IPS DF 6.9 (cell line): ENCODE measurements at regions not wholly inside any gene's neighbourhood (a gene's known extent, or its start where the extent isn't known, plus 50 kb on each side); places are given as distances from the start of the nearest gene placed in this dataset.

Experiments used
- DNase-seq: peaks from one replicate; pipeline ENCODE4 v3.0.0-alpha.2; 2013; ENCODE audit warnings: low read depth, low spot score
- H3K27ac ChIP-seq: one replicate; pipeline ENCODE4 v1.5.1; 2013; ENCODE audit warnings: low read length, control low read depth
- H3K27me3 ChIP-seq: 2 replicates; pipeline ENCODE4 v1.6.1; 2013; ENCODE audit warnings: mild to moderate bottlenecking, low read length; ENCODE audit not compliant: control insufficient read depth, insufficient read depth
- H3K36me3 ChIP-seq: 2 replicates; pipeline ENCODE4 v1.6.1; 2013; ENCODE audit warnings: low read length; ENCODE audit not compliant: control insufficient read depth, insufficient read depth
- H3K4me1 ChIP-seq: 2 replicates; pipeline ENCODE4 v1.6.1; 2013; ENCODE audit warnings: low read length; ENCODE audit not compliant: control insufficient read depth, insufficient read depth
- H3K4me3 ChIP-seq: 2 replicates; pipeline ENCODE4 v1.5.1; 2013; ENCODE audit warnings: mild to moderate bottlenecking, low read length
- H3K9me3 ChIP-seq: 2 replicates; pipeline ENCODE4 v1.6.1; 2013; ENCODE audit warnings: low read length, inconsistent platforms; ENCODE audit not compliant: control insufficient read depth, insufficient read depth
- WGBS: extraction: QIAGEN DNeasy Blood & Tissue Kit; methylation state at CpG from one replicate; pipeline ENCODE4 v1.1.7; 2013; ENCODE audit warnings: mixed read lengths, missing lambda C conversion rate; ENCODE audit not compliant: insufficient read length, insufficient coverage; 5-methylcytosine and 5-hydroxymethylcytosine counted together

DNA sequence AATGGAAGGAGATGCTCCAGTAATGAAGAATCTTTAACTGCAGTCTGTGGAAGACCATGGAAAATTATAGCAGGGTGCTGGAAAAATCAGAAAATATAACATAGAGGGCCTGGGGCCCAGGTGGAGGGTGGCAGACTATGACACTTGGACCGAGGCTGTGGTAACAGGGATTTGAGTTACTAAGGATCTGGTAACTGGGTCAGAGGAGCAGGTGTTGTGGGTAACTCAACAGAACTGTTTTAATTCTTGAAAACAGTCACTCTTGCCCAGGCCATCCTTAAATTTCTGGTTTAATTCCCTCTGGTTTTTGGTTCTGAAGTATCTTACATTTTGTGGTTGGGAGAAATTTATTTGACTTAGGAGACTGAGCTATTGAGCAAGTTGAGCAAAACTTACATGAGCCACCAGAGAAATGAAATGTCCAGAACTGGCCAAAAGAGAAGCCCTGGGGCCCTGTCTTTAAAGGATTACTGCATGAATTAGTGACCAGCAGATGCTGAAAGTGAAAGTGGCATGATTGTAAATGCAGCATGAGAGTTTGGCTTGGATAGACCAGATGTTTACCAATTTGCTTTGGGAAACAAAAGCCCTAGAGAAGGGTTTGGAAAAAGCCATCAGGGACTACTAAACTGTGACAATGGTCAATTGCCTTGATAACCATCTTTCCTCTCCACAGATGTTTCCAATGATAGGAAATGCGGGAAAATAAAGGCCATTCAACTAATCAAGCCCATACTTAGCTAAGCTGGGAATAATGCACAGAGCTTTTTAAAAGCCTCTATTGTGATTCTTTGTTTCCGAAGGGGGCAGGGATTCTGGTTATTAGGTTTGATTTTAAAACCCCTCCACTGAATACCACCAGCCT, 374.9 kb upstream of the TGFBR2 start:
- Histone ChIP-seq H3K4me1 (no peaks in the 10 kb centered on the region; the same call in 1 of the 2 replicates), H3K9me3 (no peaks in the 10 kb centered on the region), H3K36me3 (no peaks in the 10 kb centered on the region), H3K27ac (no peak overlapping the region), H3K27me3 (no peaks in the 10 kb centered on the region), H3K4me3 (no peak overlapping the region)
- DNase-seq: no peak
- WGBS: no CpG with 5 or more reads among the region's 3 CpGs

DNA sequence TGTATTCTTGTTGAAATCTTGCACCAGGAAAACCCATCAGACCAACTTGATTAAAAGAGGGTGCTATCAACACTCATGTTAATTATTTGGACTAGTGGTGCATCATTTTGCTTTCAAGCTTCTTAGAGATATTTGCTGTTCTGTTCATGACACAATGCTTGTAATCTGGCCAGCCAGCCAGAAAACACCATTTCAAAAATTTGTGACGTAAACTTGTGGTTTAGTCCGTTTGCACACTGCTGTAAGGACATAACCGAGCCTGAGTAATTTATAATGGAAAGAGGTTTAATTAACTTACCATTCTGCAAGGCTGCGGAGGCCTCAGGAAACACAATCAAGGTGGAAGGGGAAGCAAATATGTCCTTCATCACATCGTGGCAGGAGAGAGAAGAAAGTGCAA, 374.3 kb upstream of the TGFBR2 start:
- Histone ChIP-seq H3K4me3 (no peak overlapping the region), H3K36me3 (no peaks in the 10 kb centered on the region), H3K4me1 (no peaks in the 10 kb centered on the region; the same call in 1 of the 2 replicates), H3K27ac (no peak overlapping the region), H3K9me3 (no peaks in the 10 kb centered on the region), H3K27me3 (no peaks in the 10 kb centered on the region)
- no peak for DNase-seq
- no CpG with 5 or more reads among the region's 5 CpGs for WGBS

DNA sequence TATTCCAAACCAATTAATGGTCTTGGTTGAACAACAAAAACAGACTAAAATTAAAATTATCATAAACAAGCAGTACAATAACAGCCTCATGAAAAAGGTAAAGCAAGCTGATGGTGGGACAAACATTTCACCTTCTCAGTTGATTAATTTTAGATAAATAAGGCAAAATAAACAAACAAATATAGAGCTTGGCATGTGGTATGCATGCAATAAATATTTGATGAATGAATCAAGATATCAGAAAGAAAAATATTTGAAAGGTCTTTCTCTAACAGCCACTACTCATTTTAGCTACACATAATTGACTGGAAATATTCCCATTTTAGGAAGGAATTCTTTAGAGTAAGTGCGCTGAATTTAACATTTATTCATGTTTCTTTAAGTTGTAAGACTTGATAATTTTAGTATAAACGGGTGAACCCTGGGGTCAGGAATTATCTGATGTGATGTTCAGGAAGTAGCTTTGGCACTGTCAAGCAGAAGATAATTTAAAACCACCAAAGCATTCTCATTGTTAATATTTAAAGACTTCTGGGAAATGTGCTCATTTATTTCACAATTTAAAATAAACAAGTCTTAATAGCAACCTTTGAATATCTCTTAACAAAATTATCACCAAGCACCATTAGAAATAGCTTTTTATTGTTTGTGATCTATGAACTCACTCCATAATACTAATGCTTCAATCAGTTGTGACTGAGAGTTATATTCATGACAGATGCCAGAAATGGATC, 372.3 kb upstream of the TGFBR2 start:
- no CpG with 5 or more reads among the region's 2 CpGs for WGBS
- H3K27me3 ChIP-seq: no peaks in the 10 kb centered on the region

DNA sequence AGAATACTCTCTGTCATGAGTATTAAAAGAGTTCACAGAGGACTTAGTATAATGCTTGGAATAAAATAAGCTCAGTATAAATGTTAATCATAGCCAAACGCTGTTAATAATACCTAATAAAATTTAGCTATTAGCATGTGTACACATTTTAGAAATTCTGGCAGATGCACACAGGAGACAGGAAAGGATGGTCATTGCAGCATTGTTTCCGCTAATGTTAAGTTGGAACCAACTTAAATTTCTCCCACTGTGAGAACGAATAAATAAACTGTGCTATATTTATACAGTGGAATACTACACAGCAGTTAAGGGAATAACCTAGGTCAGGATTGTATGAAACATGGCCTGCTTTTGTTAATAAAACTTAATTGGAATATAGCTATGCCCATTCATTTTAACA, 370.4 kb upstream of the TGFBR2 start:
- Histone ChIP-seq H3K36me3 (no peaks in the 10 kb centered on the region), H3K27me3 (no peaks in the 10 kb centered on the region), H3K27ac (no peak overlapping the region), H3K4me3 (no peak overlapping the region), H3K4me1 (no peaks in the 10 kb centered on the region; the same call in 1 of the 2 replicates), H3K9me3 (no peaks in the 10 kb centered on the region)
- no peak for DNase-seq
- no CpG with 5 or more reads among the region's 3 CpGs for WGBS

More for the DNA sequence above, 372.3 kb upstream of the TGFBR2 start:
- Histone ChIP-seq H3K36me3 (no peaks in the 10 kb centered on the region), H3K4me3 (no peak overlapping the region), H3K9me3 (no peaks in the 10 kb centered on the region), H3K4me1 (no peaks in the 10 kb centered on the region; the same call in 1 of the 2 replicates), H3K27ac (no peak overlapping the region)
- no peak for DNase-seq

DNA sequence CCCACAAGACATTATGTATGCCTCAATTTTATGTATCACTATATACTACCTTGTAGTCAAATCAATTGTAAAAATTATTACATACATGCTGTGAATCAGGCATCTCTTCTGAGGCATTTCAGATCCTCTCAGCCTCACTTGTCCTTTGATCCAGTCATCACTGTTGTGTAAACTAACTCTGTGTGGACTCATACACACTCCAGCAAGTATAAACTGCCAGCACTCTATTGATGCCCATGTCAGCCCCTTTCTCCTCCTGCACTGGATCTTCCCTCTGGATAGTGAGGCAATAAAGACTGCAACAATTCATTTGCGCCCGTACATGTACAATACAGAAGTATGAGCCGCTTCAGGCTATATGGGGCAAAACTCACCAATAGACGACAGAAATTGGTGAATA, 364.7 kb upstream of the TGFBR2 start:
- no peak overlapping the region for H3K27ac ChIP-seq
- no CpG with 5 or more reads among the region's 4 CpGs for WGBS

DNA sequence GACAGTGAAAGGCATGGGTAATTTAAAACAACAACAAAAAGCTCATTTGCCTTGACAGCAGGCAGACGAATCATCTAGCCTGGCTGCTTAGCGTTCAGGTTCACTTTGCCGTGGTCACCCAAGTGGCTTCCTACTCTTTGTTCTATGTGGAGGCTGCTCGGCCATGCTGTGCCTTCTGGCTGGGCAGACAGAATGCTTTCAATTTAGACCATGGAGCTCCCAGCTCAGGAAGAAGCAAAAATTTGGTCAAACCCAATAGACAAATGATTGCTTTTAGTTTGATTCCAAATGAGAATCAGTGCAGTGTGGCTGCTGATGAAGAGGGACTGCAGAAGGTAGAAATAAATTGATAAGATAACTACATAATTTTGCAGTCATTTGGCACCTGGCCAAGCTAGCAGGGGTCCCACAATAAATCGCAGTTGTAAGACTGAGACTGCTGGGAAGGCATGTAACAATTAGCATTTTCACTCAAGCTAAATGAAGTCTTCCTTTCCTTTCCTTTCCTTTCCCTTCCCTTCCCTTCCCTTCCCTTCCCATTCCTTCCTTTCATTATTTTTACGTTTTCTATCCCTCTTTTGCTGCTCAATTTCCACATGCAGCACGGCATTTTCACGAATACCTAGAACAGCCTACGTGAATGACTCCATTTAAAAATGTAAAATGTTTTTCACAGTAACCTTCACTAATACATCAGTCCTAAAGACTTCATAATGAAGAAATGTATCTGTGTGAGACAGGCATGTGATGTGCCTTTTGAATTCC, 360.4 kb upstream of the TGFBR2 start:
- no peak for DNase-seq
- WGBS: 100% methylated on average over 3 of the region's 9 CpGs
- no peaks in the 10 kb centered on the region for H3K27me3 ChIP-seq
- H3K4me3 ChIP-seq: no peak overlapping the region
- H3K27ac ChIP-seq: no peak overlapping the region
- H3K9me3 ChIP-seq: no peaks in the 10 kb centered on the region
- 0 out of 2 replicates have a peak, but pooled peaks cover 2% of the 10 kb centered on the region for H3K4me1 ChIP-seq
- H3K36me3 ChIP-seq: no peaks in the 10 kb centered on the region

More for the DNA sequence above, 364.7 kb upstream of the TGFBR2 start:
- DNase-seq: no peak
- Histone ChIP-seq H3K4me3 (no peak overlapping the region), H3K27me3 (no peaks in the 10 kb centered on the region), H3K36me3 (no peaks in the 10 kb centered on the region), H3K4me1 (0 out of 2 replicates have a peak, but pooled peaks cover 2% of the 10 kb centered on the region), H3K9me3 (no peaks in the 10 kb centered on the region)

DNA sequence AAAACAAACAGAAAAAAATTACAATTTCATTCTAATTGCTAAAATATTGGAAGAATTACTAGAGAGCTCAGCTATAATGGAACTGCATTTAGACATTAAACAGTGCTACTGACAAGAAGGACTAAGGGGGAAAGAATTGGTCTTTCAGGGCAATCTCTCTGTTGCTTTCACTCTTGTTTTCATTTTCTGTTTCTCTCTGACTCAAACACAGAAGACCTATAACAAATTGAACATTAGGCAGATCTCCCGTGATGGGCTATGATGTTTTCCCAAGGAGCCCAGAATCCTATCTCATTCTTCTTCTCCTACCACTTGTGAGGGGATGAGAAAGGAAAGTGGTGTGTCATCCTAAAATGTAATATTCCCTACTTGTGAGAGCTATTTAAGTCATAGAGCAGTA, 358.0 kb upstream of the TGFBR2 start:
- DNase-seq: no peak
- Histone ChIP-seq H3K9me3 (no peaks in the 10 kb centered on the region), H3K4me1 (0 out of 2 replicates have a peak, but pooled peaks cover 2% of the 10 kb centered on the region), H3K36me3 (no peaks in the 10 kb centered on the region), H3K4me3 (no peak overlapping the region), H3K27me3 (no peaks in the 10 kb centered on the region), H3K27ac (no peak overlapping the region)
- no CpG with 5 or more reads among the region's 1 CpG for WGBS

DNA sequence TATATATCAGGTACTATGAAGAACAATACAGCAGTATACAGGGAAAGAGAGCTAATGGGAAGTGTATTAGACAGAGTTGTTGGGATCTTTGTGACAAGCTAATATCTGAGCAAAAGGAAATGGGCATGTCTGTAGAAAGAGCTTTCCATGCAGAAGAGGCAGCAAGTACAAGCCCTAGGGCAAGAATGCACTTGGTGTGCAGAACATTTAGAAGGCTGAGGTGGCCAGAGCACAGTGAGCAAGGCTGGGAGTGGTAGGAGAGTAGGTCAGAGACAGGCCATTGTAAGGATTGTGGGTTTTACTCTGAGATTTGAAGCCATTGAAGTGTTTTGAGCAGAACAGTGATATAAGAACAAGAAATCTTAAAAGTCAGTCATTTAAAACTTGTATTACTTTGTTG, 353.9 kb upstream of the TGFBR2 start:
- Histone ChIP-seq H3K4me1 (no peaks in the 10 kb centered on the region), H3K27ac (no peak overlapping the region), H3K4me3 (no peak overlapping the region), H3K36me3 (no peaks in the 10 kb centered on the region), H3K9me3 (no peaks in the 10 kb centered on the region), H3K27me3 (no peaks in the 10 kb centered on the region)
- DNase-seq: no peak

DNA sequence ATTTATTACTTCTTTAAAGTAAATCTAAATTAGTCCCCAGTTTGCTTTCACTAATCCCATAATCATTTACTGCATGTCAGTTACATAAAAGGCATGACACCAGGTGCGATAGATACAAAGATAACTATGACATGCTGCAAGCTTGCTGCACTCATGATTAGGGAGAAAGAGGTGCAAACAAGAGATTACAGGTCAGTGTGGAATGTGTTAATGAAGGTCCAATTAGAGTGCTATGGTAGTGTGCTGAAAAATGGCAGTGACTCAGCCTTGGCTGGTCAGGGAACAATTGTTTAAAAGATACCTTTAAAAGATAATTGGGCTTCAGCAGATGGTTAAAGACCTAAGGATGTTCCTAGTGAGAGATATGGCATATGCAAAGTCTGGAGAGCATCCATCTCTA, 352.6 kb upstream of the TGFBR2 start:
- Histone ChIP-seq H3K27ac (no peak overlapping the region), H3K4me3 (no peak overlapping the region), H3K4me1 (no peaks in the 10 kb centered on the region), H3K9me3 (no peaks in the 10 kb centered on the region), H3K27me3 (no peaks in the 10 kb centered on the region), H3K36me3 (no peaks in the 10 kb centered on the region)
- no peak for DNase-seq
- no CpG with 5 or more reads among the region's 1 CpG for WGBS

DNA sequence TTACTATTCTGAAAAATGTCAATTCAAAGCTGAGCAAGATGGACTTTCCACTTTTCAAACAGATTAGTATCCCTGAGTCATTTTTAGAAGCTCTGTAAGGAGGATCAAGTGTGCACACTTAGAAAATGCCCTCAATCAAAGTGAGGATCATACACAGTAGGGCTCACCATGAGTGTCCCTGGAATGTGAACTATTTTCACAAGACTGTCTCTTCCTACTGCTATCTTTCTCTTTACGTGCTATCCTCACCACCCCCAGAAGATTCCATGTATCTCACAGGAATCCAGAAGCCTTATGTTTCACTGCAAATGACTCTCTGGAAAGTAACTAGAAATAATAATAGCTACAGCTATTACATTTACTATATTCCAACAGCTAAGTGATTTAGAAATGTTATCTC, 349.9 kb upstream of the TGFBR2 start:
- Histone ChIP-seq H3K27ac (no peak overlapping the region), H3K27me3 (no peaks in the 10 kb centered on the region), H3K36me3 (no peaks in the 10 kb centered on the region), H3K9me3 (no peaks in the 10 kb centered on the region), H3K4me3 (no peak overlapping the region), H3K4me1 (peaks cover 3% of the 10 kb centered on the region; the same call in 1 of the 2 replicates)
- DNase-seq: no peak
- WGBS: no CpG with 5 or more reads among the region's 1 CpG
